ENCODE measurements at regions not wholly inside any gene's neighbourhood (a gene's known extent, or its start where the extent isn't known, plus 50 kb on each side); places are given as distances from the start of the nearest gene placed in this dataset.
"Not testable (repeated sequence)": the region's sequence is repeated elsewhere in the genome, so short reads cannot be mapped to it uniquely, and the experiment has no call there.

- DNase-seq, result no peak
These were observed 195.1 kb upstream of the NR5A2 start for GRCh38 chr1:199832451-199832850.

GRCh38 chr1:199834711-199835110 is 192.8 kb upstream of the NR5A2 start:
- DNase-seq, result no peak

- DNase-seq, result no peak
These were observed 191.1 kb upstream of the NR5A2 start for GRCh38 chr1:199836430-199836829.

GRCh38 chr1:199837321-199837720 is 190.2 kb upstream of the NR5A2 start:
- DNase-seq, result no peak

- DNase-seq, result not testable (repeated sequence)
These were observed 187.9 kb upstream of the NR5A2 start for GRCh38 chr1:199839608-199840007.

- DNase-seq, result not testable (repeated sequence)
These were observed 184.4 kb upstream of the NR5A2 start for GRCh38 chr1:199843096-199843495.

GRCh38 chr1:199843861-199844260 is 183.6 kb upstream of the NR5A2 start:
- no peak for DNase-seq

- no peak for DNase-seq
These were observed 180.5 kb upstream of the NR5A2 start for GRCh38 chr1:199847021-199847420.

- DNase-seq, result no peak
These were observed 175.9 kb upstream of the NR5A2 start for GRCh38 chr1:199851439-199852140.

GRCh38 chr1:199854686-199855321 is 172.7 kb upstream of the NR5A2 start:
- no peak for DNase-seq

GRCh38 chr1:199855580-199855979 is 171.9 kb upstream of the NR5A2 start:
- no peak for DNase-seq

GRCh38 chr1:199856216-199856780 is 171.2 kb upstream of the NR5A2 start:
- no peak for DNase-seq

GRCh38 chr1:199857108-199857507 is 170.4 kb upstream of the NR5A2 start:
- DNase-seq, result no peak

- DNase-seq, result no peak
These were observed 170.0 kb upstream of the NR5A2 start for GRCh38 chr1:199857516-199857915.

- DNase-seq, result no peak
These were observed 169.3 kb upstream of the NR5A2 start for GRCh38 chr1:199858171-199858570.

- DNase-seq, result no peak
These were observed 168.7 kb upstream of the NR5A2 start for GRCh38 chr1:199858856-199859255.

GRCh38 chr1:199859491-199859933 is 168.0 kb upstream of the NR5A2 start:
- DNase-seq, result no peak

GRCh38 chr1:199861020-199861795 is 166.3 kb upstream of the NR5A2 start:
- DNase-seq, result no peak

- no peak for DNase-seq
These were observed 165.5 kb upstream of the NR5A2 start for GRCh38 chr1:199862047-199862446.

- DNase-seq, result no peak
These were observed 161.3 kb upstream of the NR5A2 start for GRCh38 chr1:199866210-199866617.

GRCh38 chr1:199867601-199868000 is 159.9 kb upstream of the NR5A2 start:
- DNase-seq, result no peak

GRCh38 chr1:199868777-199869176 is 158.7 kb upstream of the NR5A2 start:
- no peak for DNase-seq

GRCh38 chr1:199875337-199875736 is 152.2 kb upstream of the NR5A2 start:
- DNase-seq, result no peak

- no peak for DNase-seq
These were observed 151.7 kb upstream of the NR5A2 start for GRCh38 chr1:199875856-199876255.

Data from GOT3 (cell line).